NCI-H146 treated with DMSO at 0.1 percent for 48 hours (cell line): ENCODE measurements at regions not wholly inside any gene's neighbourhood (a gene's known extent, or its start where the extent isn't known, plus 50 kb on each side); places are given as distances from the start of the nearest gene placed in this dataset.

Experiments used
- DNase-seq: peaks from one replicate; lab custom pipeline; 2025; ENCODE audit not compliant: unreplicated experiment; lab: John Stamatoyannopoulos, UW

DNA sequence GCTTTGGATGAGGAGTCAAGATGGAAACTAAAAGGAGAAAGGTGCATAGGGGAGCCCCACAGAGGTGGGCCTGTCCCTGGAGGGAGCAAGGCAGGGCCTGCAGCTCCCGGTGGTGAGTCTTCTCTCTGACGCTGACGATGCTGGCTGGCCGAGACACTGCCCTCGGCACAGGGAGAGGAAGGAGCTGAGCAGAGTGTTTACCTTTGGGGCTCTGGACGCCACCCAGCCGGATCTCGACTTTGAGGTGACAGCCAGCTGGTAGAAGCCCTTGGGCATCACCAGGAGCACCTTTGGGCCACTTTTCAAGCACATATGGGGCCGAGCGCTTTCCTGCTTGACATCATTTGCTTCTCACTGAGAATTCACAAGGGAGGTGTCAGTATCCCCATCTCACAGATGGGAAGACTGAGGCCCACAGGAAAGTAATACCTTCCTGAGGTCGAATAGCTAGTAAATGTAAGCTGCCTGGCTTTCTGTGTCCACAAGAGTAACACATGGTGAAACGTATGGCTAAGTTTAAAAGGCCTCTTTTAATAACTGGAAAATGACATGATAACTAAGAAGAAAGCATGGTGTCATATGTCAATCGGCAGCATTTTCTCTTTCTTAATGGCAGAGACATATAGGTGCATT, 294.3 kb upstream of the TNRC6C start:
- no peak for DNase-seq

DNA sequence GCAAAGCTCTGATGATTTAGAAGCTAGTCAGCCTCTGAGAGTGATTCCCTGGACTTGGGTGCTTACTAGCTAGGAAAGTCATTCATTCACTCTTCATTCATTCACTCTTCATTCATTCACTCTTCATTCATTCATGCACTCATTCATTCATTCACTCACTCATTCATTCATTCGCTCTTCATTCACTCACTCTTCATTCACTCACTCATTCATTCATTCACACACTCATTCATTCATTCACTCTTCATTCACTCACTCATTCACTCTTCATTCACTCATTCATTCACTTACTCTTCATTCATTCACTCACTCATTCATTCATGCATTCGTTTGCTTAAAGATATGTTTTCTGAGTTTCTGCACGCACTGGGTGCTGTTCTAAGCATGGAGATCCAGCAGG, 292.7 kb upstream of the TNRC6C start:
- no peak for DNase-seq

DNA sequence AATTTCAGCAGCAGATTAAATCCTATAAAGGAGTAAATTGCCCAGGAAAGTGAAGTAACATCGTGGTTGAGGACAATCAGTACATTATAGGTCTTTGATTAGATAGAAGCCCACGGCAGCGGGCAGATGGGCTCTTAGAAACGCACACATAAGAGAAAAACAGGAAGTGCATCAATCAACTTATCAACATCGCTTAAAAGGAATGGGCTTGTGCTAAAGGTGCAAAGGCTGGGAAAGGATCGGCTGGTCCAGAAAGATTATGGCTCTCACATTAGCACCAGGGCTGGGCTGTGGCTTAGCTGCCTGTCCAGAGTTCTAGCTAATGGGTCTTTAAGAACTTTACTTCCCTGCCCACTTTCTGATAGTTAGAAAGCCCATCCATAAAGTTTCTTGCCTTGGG, 292.0 kb upstream of the TNRC6C start:
- no peak for DNase-seq

DNA sequence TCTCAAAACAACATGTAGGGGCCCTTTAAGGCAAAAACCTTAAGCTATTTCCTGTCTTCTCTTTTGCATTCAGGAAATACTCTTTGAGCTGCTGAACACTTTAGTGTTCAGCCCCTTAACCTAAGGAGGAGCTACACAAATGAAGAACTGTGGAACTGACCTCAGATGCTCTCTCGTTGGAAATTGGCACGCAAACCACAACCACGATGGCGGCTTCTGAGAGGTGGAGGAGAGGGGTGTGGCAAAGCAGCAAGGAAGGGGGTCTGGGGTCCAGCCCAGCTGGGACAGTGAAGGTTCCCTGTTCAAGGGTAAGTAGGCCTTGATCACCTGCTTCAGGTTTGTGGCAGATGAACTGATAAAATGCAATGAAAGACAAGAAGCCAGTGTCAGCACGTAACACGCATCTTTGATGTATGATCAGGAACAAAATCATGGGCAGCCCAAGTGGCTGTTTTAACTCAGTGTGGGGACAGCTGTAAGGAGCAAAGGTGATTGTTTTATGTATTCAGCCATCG, 291.6 kb upstream of the TNRC6C start:
- DNase-seq, result no peak

GRCh38 chr17:77667478-77667877, 291.0 kb upstream of the TNRC6C start:
- DNase-seq, result no peak

- DNase-seq, result no peak
Measured at GRCh38 chr17:77668518-77668917, 290.0 kb upstream of the TNRC6C start.

DNA sequence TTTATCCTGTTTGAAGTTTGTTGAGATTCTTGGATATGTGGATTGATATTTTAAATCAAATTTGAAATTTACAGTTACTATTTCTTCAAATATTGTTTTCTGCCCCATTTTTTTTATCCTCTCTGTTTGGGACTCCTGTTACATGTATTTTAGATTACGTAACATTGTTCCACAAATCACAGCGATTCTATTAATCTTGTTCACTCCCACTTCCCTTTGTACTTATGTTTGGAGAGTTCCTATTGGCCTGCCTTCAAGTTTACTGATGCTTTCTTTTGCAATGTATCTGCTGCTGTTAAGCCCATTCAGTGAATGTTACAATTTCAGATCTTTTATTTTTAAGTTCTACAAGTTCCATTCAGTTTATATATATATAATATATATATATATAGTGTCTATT, 288.3 kb upstream of the TNRC6C start:
- no peak for DNase-seq

DNA sequence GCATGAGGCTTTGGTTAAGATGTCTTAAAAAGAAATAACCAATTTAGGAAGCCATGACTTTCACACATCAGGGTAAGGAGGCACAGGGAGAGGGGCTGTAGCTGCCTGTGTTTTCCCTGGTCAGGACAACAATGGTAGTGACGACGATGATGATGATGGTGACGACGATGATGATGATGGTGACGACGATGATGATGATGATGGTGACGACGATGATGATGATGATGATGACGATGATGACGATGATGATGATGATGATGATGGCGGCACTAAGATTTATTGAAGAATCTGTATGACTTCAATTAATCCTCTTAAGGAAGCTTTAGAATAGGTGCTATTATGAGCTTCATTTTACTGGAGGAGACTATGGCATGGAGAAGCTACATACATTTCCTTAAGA, 284.1 kb upstream of the TNRC6C start:
- no peak for DNase-seq

- no peak for DNase-seq
Measured at GRCh38 chr17:77675411-77675810, 283.1 kb upstream of the TNRC6C start.

GRCh38 chr17:77675816-77676215, 282.7 kb upstream of the TNRC6C start:
- no peak for DNase-seq

DNA sequence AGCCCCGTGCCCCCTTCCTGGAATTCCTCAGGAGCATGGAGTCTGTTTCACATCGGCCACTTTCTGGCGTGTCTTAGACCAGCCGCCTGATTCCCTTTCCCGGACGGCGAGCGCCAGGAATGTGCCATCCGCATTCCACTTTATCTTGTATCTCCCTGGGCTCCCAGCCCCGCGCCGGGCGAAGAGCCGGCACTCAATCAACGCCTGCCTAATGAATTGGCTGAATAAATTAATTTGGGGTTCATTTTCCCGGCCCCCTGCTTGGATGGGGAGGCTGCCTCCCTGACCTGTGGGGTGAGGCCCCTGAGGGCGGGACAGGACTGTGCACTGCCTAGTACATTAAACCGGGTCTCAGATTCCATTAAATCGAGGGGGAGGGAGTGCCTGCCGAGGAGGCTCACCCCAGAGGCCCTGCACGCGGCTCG, 282.3 kb upstream of the TNRC6C start:
- DNase-seq, result no peak

DNA sequence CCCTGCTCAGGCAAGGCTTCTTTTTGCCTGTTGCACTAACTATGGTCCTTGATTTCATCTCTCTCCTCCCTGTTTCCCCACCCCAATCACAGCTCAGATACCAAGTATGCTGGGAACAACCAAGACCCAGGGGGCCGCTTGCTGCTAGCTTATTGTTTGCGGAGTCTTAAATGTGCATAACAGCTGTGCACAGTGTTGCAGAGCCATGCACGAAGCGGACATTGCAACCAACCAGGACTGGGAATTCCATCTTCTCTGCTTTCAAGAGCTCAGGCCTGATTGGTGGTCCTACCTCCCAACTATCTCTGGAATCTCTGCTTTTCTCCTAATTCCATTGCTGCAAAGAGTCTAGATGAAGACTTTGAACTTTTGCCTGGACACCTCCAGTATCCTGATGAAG, 281.3 kb upstream of the TNRC6C start:
- no peak for DNase-seq

GRCh38 chr17:77677630-77678029, 280.9 kb upstream of the TNRC6C start:
- no peak for DNase-seq

DNA sequence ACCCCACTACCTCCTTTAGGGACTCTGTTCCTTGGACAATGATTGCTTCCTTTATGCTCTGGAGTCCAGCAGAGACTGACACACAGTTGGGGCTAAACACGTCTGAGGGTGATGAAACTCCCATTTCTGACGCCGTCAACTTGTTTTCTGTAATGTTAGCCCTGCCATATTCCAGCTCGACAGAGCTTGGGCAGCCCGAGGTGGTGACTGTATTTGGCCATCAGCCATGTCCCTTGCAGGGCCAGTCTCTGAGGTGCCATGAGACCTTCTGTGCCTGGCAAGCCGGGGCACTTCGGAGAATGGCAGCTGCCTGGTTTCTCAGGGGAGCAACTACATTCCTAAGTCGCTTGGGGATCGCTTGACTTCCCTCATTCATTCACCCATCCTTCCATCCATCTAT, 278.9 kb upstream of the TNRC6C start:
- DNase-seq, result no peak

GRCh38 chr17:77681861-77682260, 276.6 kb upstream of the TNRC6C start:
- no peak for DNase-seq

GRCh38 chr17:77684803-77685798, 273.4 kb upstream of the TNRC6C start:
- DNase-seq, result no peak

- DNase-seq, result no peak
Measured at GRCh38 chr17:77685881-77686486, 272.5 kb upstream of the TNRC6C start.

GRCh38 chr17:77686903-77687302, 271.6 kb upstream of the TNRC6C start:
- no peak for DNase-seq

GRCh38 chr17:77687417-77687816, 271.1 kb upstream of the TNRC6C start:
- no peak for DNase-seq

DNA sequence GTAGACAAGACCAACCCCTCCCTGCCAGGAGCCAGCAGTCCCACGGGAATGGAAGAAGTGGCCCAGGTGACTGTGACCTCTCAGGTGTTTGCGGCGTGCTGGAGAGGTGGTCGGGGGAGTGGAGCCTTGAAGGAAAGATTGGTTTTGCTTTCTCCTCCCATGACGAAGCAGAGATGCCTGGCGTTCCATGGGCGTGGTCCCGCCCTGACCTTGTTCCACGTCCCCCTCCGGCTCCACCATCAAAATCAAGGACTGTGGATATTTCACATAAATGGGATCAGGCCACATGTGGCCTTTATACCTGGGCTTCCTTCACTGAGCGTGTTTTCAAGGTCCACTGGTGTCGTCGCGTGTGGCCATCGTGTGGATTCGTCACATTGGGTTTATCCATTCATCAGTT, 270.6 kb upstream of the TNRC6C start:
- DNase-seq, result no peak

- DNase-seq, result no peak
Measured at GRCh38 chr17:77688369-77688768, 270.1 kb upstream of the TNRC6C start.
